ENCODE measurements at regions not wholly inside any gene's neighbourhood (a gene's known extent, or its start where the extent isn't known, plus 50 kb on each side); places are given as distances from the start of the nearest gene placed in this dataset.
"Not testable (repeated sequence)": the region's sequence is repeated elsewhere in the genome, so short reads cannot be mapped to it uniquely, and the experiment has no call there.

DNA sequence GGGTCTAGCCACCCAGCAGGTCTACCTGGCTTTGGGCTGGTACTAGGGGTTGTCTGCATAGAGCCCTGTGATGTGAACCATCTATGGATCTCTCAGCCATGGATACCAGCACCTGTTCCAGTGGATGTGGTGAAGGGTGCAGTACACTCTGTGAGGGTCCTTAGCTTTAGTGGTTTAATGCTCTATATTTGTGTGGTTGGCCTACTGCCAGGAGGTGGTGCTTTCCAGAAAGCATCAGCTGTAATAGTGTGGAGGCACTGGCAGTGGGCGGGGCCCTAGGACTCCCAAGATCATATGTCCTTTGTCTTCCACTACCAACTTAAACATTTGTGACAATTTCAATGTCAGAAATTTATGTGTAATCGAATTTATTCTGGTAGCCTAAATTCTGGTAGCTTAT, 1065.1 kb downstream of the RPIA start:
- H3K9me3 ChIP-seq (ENCODE audit: control insufficient read depth in 1 of 2, low read length in 2 of 2); H3K36me3 ChIP-seq (ENCODE audit: control insufficient read depth in 1 of 2, insufficient read depth in 2 of 2, low read length in 2 of 2); H3K9ac ChIP-seq (ENCODE audit: low read depth in 1 of 2, low read length in 2 of 2); H3K4me3 ChIP-seq (ENCODE audit: low read depth in 1 of 2, low read length in 2 of 2); H3K27me3 ChIP-seq (ENCODE audit: control insufficient read depth in 1 of 2, insufficient read depth in 2 of 2, low read length in 2 of 2); H3K27ac ChIP-seq (ENCODE audit: low read depth, low read length); H3K4me1 ChIP-seq (ENCODE audit: control insufficient read depth in 1 of 2, insufficient read depth in 2 of 2, low read length in 2 of 2): not testable (repeated sequence)

DNA sequence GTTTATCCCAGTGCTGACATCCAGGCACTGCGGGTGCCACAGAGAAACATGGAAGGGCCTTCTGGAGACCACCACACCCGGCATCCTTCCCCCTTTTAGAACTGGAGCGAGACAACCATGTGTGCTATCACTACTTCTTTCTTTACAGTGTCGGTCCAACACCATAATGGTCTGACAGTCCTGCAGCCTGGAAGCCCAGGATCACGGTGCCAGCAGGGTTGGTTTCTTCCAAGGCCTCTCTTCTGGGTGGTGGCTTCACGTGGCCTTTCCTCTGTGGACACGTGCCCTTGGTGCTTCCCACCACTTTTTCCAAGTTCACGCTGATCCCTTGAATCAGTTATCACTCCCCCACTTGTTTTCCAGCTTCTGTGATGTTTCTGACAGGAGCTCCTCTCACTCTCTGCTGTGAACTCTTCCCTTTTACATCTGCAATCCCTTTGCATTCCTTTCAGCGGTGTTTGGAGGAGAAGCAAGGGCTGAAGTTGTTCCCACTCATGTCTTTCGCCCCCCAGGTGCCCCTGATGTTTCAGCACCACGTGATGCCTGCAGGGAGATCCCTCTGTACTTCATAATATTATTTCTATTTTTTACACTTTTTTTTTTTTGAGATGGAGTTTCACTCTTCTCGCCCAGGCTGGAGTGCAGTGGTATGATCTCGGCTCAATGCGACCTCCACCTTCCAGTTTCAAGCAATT, 1067.0 kb downstream of the RPIA start:
- not testable (repeated sequence) for H3K4me1 ChIP-seq (ENCODE audit: control insufficient read depth in 1 of 2, insufficient read depth in 2 of 2, low read length in 2 of 2); H3K9ac ChIP-seq (ENCODE audit: low read depth in 1 of 2, low read length in 2 of 2); H3K4me3 ChIP-seq (ENCODE audit: low read depth in 1 of 2, low read length in 2 of 2); H3K27me3 ChIP-seq (ENCODE audit: control insufficient read depth in 1 of 2, insufficient read depth in 2 of 2, low read length in 2 of 2); H3K27ac ChIP-seq (ENCODE audit: low read depth, low read length); H3K36me3 ChIP-seq (ENCODE audit: control insufficient read depth in 1 of 2, insufficient read depth in 2 of 2, low read length in 2 of 2); H3K9me3 ChIP-seq (ENCODE audit: control insufficient read depth in 1 of 2, low read length in 2 of 2)

- not testable (repeated sequence) for H3K27me3 ChIP-seq (ENCODE audit: control insufficient read depth in 1 of 2, insufficient read depth in 2 of 2, low read length in 2 of 2); H3K4me1 ChIP-seq (ENCODE audit: control insufficient read depth in 1 of 2, insufficient read depth in 2 of 2, low read length in 2 of 2); H3K9me3 ChIP-seq (ENCODE audit: control insufficient read depth in 1 of 2, low read length in 2 of 2); H3K36me3 ChIP-seq (ENCODE audit: control insufficient read depth in 1 of 2, insufficient read depth in 2 of 2, low read length in 2 of 2); H3K4me3 ChIP-seq (ENCODE audit: low read depth in 1 of 2, low read length in 2 of 2); H3K27ac ChIP-seq (ENCODE audit: low read depth, low read length); H3K9ac ChIP-seq (ENCODE audit: low read depth in 1 of 2, low read length in 2 of 2)
Observed at GRCh38 chr2:89760762-89761161, 1069.3 kb downstream of the RPIA start.

- H3K9me3 ChIP-seq (ENCODE audit: control insufficient read depth in 1 of 2, low read length in 2 of 2); H3K27ac ChIP-seq (ENCODE audit: low read depth, low read length); H3K36me3 ChIP-seq (ENCODE audit: control insufficient read depth in 1 of 2, insufficient read depth in 2 of 2, low read length in 2 of 2); H3K4me3 ChIP-seq (ENCODE audit: low read depth in 1 of 2, low read length in 2 of 2); H3K27me3 ChIP-seq (ENCODE audit: control insufficient read depth in 1 of 2, insufficient read depth in 2 of 2, low read length in 2 of 2); H3K4me1 ChIP-seq (ENCODE audit: control insufficient read depth in 1 of 2, insufficient read depth in 2 of 2, low read length in 2 of 2); H3K9ac ChIP-seq (ENCODE audit: low read depth in 1 of 2, low read length in 2 of 2): not testable (repeated sequence)
Observed at GRCh38 chr2:89761171-89761570, 1069.7 kb downstream of the RPIA start.

GRCh38 chr2:89761863-89762262, 1070.4 kb downstream of the RPIA start:
- H3K4me1 ChIP-seq (ENCODE audit: control insufficient read depth in 1 of 2, insufficient read depth in 2 of 2, low read length in 2 of 2); H3K9me3 ChIP-seq (ENCODE audit: control insufficient read depth in 1 of 2, low read length in 2 of 2); H3K27me3 ChIP-seq (ENCODE audit: control insufficient read depth in 1 of 2, insufficient read depth in 2 of 2, low read length in 2 of 2); H3K9ac ChIP-seq (ENCODE audit: low read depth in 1 of 2, low read length in 2 of 2); H3K4me3 ChIP-seq (ENCODE audit: low read depth in 1 of 2, low read length in 2 of 2); H3K36me3 ChIP-seq (ENCODE audit: control insufficient read depth in 1 of 2, insufficient read depth in 2 of 2, low read length in 2 of 2); H3K27ac ChIP-seq (ENCODE audit: low read depth, low read length): not testable (repeated sequence)

- not testable (repeated sequence) for H3K27ac ChIP-seq (ENCODE audit: low read depth, low read length); H3K4me3 ChIP-seq (ENCODE audit: low read depth in 1 of 2, low read length in 2 of 2); H3K27me3 ChIP-seq (ENCODE audit: control insufficient read depth in 1 of 2, insufficient read depth in 2 of 2, low read length in 2 of 2); H3K9ac ChIP-seq (ENCODE audit: low read depth in 1 of 2, low read length in 2 of 2); H3K9me3 ChIP-seq (ENCODE audit: control insufficient read depth in 1 of 2, low read length in 2 of 2); H3K36me3 ChIP-seq (ENCODE audit: control insufficient read depth in 1 of 2, insufficient read depth in 2 of 2, low read length in 2 of 2)
- peaks cover 0 to 11% of the 10 kb centered on the region in 2 donors for H3K4me1 ChIP-seq (ENCODE audit: control insufficient read depth in 1 of 2, insufficient read depth in 2 of 2, low read length in 2 of 2)
Observed at GRCh38 chr2:89762461-89763253, 1071.2 kb downstream of the RPIA start.

- Histone ChIP-seq H3K4me3 (ENCODE audit: low read depth in 1 of 2, low read length in 2 of 2) (no peak overlapping the region), H3K4me1 (ENCODE audit: control insufficient read depth in 1 of 2, insufficient read depth in 2 of 2, low read length in 2 of 2) (peaks cover 0 to 11% of the 10 kb centered on the region in 2 donors), H3K27ac (ENCODE audit: low read depth, low read length) (no peak overlapping the region), H3K27me3 (ENCODE audit: control insufficient read depth in 1 of 2, insufficient read depth in 2 of 2, low read length in 2 of 2) (peaks cover 4 to 10% of the 10 kb centered on the region in 2 donors), H3K9me3 (ENCODE audit: control insufficient read depth in 1 of 2, low read length in 2 of 2) (peaks cover 0 to 2% of the 10 kb centered on the region in 2 donors), H3K9ac (ENCODE audit: low read depth in 1 of 2, low read length in 2 of 2) (no peak overlapping the region), H3K36me3 (ENCODE audit: control insufficient read depth in 1 of 2, insufficient read depth in 2 of 2, low read length in 2 of 2) (no peaks in the 10 kb centered on the region)
Observed at GRCh38 chr2:89763254-89763580, 1071.7 kb downstream of the RPIA start.

DNA sequence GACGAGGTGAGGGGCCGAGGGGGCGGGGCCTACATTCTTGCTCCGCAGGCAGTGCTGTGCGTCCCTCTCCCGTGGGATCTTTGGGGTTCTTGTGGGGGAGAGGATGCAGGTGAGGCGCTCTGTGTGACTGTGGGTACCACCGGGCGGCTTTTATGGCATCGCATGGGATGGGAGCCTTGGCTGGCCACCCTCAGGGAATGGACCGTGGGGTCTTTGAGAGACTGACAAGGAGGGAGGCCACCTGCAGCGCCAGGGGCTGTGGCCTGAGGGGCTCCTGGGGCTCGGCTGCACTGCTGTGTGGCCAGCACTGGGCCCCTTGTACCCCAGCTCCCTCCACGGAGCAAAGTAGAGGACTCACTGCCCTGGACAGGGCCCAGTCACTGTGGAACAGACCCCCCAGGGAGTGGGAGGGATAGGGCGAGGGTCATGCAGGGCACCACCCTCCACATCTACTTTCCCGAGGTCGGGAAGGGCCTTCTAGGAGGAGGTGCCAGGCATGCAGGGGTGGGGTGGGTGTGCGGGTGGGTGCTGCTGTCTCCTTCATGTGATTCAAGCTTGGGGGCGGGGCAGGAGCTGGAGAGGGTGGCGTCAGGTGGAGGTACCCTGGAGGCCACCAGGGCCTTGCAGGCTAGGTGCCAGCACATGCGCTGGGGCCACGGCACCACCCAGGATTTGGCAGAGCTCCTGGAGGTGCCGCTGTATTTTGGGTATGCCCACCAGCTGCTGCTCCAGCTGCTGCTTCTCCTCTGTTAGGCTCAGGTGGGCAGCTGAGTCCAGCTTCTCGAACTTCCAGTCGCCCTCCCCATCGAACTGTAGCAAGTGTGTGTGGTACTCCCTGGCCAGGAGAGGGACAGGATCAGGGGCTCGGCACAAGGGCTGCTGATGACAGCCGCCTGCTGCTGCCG, 1072.4 kb downstream of the RPIA start:
- Histone ChIP-seq H3K9me3 (ENCODE audit: control insufficient read depth in 1 of 2, low read length in 2 of 2) (peaks cover 0 to 2% of the 10 kb centered on the region in 2 donors), H3K9ac (ENCODE audit: low read depth in 1 of 2, low read length in 2 of 2) (no peak overlapping the region)

GRCh38 chr2:89764571-89765360, 1073.3 kb downstream of the RPIA start:
- not testable (repeated sequence) for H3K9me3 ChIP-seq (ENCODE audit: control insufficient read depth in 1 of 2, low read length in 2 of 2); H3K9ac ChIP-seq (ENCODE audit: low read depth in 1 of 2, low read length in 2 of 2); H3K36me3 ChIP-seq (ENCODE audit: control insufficient read depth in 1 of 2, insufficient read depth in 2 of 2, low read length in 2 of 2); H3K4me3 ChIP-seq (ENCODE audit: low read depth in 1 of 2, low read length in 2 of 2); H3K27ac ChIP-seq (ENCODE audit: low read depth, low read length)
- peaks cover 4 to 10% of the 10 kb centered on the region in 2 donors for H3K27me3 ChIP-seq (ENCODE audit: control insufficient read depth in 1 of 2, insufficient read depth in 2 of 2, low read length in 2 of 2)
- peaks cover 0 to 11% of the 10 kb centered on the region in 2 donors for H3K4me1 ChIP-seq (ENCODE audit: control insufficient read depth in 1 of 2, insufficient read depth in 2 of 2, low read length in 2 of 2)

More for the DNA sequence above, 1072.4 kb downstream of the RPIA start:
- Histone ChIP-seq H3K27me3 (ENCODE audit: control insufficient read depth in 1 of 2, insufficient read depth in 2 of 2, low read length in 2 of 2) (peaks cover 4 to 10% of the 10 kb centered on the region in 2 donors), H3K36me3 (ENCODE audit: control insufficient read depth in 1 of 2, insufficient read depth in 2 of 2, low read length in 2 of 2) (no peaks in the 10 kb centered on the region), H3K27ac (ENCODE audit: low read depth, low read length) (no peak overlapping the region), H3K4me3 (ENCODE audit: low read depth in 1 of 2, low read length in 2 of 2) (no peak overlapping the region), H3K4me1 (ENCODE audit: control insufficient read depth in 1 of 2, insufficient read depth in 2 of 2, low read length in 2 of 2) (peaks cover 0 to 11% of the 10 kb centered on the region in 2 donors)

Measured in duodenal mucosa (tissue), 2 donors.